Inflammatory macrophage treated with lipopolysaccharide for 1 hour (primary cell): ENCODE measurements at regions not wholly inside any gene's neighbourhood (a gene's known extent, or its start where the extent isn't known, plus 50 kb on each side); places are given as distances from the start of the nearest gene placed in this dataset.

Experiments
- DNase-seq, 2 donors: peaks; one replicate each; pipeline ENCODE4 v3.0.0-alpha.2; 2020 to 2022

DNA sequence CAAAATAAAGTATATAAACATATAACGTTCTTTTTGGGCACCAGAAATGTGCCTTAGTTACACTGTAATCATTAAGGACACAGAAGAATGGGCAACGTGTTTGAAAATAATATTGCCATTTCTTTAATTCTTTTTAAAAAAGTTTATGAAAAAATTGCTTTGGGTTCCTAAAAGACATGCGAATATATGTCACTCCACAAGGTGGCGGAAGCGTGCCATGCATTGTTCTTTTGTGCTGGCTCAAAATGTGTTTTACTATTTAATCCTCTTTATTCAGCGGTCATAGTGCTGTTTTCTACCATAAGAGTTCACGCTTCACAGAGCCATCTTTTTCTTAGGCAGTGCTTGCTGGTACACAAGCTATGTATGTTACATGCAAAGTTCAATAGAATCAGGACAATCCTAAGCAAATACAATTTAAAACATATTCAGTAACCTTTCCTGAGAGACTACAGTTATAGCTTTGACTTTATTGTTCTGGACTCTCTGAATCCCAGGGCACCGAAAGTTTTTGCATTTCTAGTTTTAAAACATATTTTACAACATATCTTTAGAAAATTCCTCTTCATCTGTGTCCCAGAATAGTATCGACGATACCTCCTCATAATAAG lies 147.8 kb upstream of the ERBB4 start:
- peak; percentile 12 to 72 for DNase-seq

DNA sequence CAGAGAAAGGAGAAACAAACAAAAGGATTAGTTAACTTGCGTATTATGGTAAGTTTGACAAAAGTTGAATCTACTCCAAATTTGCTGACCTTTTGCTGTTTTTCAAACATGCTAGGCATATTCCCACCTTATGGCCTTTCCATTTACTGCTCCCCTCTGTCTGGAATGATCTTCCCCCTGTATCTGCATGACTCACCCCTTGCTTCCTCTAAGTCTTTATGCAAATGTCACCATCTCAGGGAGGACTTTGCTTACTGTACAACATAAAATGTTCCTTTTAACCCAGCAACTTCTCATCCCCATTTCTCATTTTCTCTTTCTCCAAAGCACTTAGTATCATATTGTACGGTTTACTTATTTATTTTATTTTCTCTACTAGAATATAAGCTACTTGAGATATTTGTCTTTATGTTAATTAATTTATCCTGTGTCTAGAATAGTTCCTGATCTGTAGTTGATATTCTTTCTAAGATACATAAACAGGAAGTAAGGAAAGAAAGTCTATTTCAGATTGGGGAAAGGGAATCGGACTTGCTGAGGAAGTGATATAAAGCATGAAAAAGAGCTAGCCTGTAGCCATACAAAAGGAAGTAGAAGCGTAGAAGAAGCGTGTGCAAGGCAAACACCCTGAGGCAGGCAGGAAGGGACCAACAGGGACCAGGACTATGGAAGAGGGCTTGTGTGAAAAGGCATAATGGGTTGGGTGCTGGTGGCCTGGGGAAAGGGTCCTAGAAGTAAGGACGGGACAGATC lies 144.9 kb upstream of the ERBB4 start:
- peak; percentile 13 to 30 for DNase-seq

DNA sequence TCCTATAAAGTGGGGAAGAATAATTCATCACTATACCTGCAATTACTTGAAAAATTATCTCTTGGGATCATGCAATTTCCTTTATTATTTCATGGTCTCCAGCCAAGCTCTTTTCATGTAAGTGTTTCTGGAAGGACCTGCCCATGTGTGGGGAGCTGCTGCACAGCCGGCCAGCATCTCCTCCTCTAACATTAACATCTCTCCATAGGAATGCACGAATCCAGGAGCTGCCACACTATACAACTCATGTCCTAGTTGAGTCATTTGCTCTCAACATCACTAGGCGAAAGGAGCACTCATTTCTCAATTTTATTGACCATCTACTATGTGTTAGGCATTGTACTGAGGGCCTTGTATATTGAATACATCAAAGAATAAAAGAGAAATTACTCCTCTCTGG lies 144.3 kb upstream of the ERBB4 start:
- no peak for DNase-seq

DNA sequence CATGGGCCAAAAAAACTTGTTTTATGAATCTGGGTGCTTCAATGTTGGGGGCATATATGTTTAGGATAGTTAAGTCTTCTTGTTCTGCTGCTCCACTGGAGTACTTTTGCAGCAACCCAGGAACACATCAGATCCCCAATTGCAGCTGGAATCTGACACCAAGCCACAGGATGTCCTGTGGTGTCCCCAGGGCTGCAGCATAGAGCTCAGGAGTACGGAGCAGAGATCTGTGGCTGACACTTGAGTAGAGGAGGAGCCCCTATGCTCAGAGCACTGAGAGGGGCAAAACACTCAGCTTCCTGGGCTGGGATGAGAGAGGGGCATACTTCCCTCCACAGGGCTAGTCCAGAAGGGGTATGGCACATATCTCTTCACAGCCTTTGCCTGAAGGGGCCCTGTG lies 138.9 kb upstream of the ERBB4 start:
- no peak for DNase-seq

DNA sequence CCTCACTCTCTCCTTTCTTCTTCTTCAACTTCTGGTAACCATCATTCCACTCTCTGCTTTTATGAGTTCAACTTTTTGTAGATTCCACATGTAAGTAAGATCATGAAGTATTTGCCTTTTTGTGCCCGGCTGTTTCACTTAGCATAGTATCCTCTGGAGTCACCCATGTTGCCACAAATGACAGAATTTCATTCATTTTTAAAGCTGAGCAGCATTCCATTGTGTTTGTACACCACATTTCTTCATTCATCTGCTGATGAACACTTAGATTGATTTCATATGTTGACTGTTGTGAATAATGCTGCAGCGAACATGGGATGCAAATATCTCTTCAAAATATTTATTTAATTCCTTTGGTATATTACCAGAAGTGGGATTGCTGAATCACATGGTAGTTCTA lies 133.6 kb upstream of the ERBB4 start:
- no peak for DNase-seq

DNA sequence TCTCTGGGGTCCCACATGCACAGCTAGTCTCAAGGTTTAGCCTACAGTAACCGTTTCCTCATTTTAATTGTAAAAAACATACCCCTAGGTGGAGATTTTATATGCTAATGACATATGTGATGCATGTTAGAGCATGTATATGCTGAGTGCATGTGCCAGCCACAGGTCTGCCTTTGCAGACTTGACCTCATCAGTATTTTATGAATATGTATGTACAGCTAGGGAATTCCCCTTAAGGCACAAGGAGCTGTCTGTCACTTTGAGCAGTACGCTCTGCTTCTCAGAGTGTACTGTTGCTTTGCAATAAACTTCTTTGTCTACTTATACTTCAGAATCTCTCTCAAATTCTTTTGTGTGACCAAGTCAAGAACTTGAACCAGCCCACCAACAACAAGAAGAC lies 131.2 kb upstream of the ERBB4 start:
- DNase-seq = no peak

DNA sequence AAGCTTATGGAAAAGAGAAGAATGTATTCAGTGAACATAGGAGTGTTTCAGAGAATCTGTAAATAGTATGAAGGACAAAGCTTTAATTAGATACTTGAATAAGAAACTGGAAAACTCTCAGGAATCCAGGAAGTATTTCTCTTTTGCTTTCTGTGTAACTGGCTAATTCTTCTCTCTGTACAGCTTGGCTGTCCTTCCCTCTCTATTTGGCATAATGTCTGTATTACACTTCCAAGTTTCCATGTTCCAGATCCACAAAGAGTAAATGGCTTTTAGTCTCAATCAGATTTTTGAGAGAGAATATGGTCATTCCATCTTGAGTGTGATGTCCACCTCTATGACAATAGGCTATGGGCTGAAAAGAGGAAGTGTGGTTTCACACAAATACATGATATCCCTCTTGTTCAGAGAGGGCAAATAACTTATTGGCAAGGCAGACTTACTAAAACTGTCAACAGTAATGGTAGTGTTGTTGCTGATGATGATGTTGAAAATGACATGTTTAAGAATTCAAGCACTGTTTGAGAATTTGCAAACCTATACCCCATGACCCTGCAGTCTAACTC lies 129.2 kb upstream of the ERBB4 start:
- DNase-seq = no peak

DNA sequence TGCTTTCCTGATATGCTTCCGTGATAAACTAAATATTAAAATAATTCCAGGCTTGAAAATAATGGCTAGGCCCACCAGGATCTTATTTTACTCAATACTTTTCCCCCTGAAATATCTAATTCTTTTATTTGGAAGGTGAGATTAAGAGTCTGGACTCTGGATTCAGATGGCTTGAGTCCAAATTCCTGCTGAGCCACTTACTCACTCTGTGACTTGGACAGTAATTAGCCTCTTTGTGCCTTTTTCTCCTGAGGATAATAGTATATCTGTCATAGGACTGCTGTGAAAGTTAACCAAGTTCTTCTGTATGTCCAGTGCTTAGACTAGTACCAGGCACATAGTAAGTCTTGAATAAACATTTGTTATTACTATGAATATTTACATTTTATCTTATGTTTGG lies 127.3 kb upstream of the ERBB4 start:
- DNase-seq = no peak

DNA sequence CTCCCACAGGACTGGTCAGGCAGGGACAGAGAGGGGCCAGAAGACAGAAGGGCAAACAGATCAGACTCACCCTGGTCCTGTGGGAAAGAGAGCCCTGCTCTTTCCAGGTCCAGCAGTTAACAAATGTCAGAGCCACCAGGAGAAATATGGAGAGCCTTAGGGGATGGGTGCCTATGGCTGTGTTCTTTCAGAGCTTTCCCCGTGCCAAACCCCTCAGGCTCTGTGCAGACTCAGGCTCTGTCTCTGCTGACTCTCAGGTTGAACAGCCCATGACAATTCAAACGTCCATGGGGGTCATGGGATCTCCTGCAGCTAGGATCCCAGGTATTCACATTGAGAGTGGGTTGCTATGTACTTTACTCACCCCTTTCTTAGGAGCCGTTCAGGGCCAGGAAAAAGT lies 120.8 kb upstream of the ERBB4 start:
- DNase-seq = no peak

DNA sequence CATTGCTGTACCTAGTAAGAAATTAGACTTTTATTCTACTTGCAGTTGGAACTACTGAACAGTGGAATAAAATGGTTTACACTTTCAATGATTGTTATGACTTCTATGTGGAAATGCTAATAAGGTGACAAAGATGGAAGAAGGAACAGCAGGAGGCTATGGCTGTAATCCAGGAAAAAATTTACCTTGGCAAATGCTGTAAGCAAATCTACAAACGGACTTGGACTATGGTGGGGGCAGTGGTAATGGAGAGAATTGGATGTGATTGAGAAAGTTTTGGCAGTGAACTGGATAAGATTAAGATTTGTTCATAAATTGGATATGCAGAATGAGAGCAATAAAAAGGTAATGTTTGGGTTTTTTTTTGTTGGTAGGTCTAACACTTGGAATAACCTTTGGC lies 111.0 kb upstream of the ERBB4 start:
- no peak for DNase-seq

DNA sequence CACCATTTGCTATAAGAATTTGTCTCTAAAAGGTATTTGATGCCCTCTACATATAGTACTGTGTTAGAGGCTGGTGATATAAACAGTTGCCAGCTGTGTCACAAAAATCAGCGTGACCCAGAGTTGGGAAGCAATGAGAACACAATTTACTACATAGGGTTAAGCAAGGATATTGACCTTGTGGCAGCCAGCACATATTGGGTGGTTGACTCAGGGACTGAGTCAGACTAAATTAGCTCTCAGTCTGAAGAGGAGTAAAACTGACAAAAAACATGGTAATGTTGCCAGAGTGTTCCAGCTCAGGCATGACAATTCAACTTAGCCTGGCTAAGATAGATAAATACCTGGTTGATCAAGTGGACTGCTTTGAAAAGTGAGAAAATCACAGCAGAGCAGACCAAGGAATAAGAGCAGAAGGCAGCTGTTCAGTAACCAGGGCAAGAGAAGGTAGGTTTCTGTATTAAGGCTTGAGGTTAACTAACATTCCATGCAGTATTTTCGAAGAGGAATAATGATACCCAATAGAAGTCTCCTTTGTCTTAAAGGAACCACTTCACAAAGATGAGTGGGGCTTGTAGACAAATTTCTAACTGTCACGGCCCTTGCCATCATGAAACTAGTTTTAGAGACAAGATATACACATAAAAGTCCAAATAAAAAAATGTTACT lies 108.2 kb upstream of the ERBB4 start:
- no peak for DNase-seq

DNA sequence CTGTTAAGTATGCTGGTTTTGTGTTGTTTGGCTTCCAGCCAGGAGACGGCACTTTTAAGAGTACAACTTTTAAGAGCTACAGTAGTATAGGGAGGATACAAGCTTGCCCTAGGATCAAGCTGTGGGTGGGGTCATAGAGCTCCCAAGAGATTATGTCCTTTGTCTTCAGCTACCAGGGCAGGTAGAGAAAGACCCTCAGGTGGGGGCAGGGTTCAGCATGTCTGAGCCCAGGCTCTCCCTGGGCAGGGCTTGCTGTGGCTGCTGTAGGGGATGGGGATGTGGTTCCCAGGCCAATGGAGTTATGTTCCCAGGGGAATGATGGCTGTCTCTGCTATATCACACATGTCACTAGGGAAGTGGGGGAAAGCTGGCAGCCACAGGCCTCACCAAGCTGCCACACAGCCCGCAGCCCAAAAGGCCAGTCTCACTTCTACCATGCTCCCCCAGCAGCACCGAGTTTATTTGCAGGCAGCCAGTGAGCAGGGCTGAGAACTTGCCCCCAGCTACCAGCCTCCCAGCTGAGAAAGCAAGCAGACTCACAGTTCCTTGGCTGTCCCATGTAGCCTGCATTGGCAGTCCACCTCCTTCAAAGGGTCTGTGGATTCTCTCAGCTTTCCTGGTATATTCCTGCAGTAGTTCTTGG lies 105.7 kb upstream of the ERBB4 start:
- no peak for DNase-seq

DNA sequence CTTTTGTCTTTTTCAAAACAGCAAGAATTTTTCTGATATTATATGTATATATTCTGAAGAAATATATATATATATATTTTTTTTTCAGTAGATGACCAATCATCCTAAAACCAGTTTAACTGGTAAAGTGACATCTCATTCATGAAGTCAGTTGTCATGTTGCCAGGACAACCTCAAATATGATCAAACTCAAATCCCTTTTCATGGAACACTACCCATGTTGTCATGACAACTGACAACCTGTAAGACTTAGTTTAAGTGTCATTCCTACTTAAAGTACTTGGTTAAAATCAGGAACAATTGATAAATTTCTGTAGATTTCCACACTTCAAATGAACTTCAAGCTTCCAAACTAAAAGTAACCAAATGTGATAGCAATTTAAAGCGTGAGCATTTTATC lies 101.8 kb upstream of the ERBB4 start:
- DNase-seq = no peak

DNA sequence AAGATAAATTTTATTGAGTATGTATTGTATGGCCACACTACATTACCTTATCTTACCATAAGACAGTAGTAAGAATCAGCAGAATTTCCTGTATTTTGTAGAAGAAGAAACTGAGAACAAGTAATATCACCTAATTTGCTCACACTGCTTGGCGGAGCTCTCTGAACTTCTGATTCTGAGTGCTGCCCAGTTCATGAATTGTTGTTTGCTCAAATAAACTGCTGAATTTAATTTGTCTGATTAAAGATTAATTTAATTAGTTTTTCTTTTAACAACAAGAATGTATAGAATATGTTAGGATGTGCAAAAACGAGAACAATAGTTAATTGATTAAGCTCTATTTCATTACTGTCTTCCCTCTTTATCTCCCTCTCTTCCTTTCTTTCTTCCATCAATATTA lies 100.1 kb upstream of the ERBB4 start:
- DNase-seq = no peak

DNA sequence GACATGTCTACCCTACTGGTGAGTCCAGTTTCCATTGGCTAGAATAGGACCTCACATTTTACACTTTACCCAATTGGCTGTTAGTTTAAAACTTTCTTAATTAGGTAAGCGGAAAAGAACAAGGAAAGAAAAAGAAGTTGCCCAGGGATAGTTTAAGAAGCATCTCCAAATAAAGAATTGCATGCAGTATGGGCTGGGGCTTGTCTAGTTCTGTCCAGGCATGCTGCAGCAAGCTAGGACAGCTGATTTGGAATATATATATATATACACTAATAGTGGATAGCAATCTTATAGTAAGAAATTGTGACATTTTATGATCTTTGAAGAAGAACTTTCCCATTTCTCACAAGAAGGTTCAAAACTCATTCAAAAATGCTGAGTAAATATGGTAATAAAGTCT lies 90.0 kb upstream of the ERBB4 start:
- no peak for DNase-seq

DNA sequence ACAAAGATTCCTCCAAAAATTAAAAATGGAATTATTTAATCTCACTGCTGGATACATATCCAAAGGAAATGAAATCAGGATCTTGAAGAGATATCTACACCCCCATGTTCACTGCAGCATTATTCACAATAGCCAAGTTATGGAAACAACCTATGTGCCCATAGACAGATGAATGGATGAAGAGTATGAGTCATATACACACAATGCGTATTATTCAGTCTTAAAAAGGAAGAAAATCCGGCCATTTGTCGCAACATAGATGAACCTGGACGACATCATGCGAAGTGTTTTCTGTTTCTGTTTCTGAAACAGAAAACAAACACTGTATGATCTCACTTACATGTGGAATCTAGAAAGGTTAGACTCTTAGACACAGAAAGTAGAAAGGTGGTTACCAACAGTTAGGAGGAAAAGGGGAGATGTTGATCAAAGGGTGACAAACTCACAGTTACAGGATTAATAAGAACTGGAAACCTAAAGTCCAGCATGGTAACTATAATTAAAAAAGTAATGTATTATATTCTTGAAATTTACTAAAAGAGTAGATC lies 87.8 kb upstream of the ERBB4 start:
- no peak for DNase-seq

DNA sequence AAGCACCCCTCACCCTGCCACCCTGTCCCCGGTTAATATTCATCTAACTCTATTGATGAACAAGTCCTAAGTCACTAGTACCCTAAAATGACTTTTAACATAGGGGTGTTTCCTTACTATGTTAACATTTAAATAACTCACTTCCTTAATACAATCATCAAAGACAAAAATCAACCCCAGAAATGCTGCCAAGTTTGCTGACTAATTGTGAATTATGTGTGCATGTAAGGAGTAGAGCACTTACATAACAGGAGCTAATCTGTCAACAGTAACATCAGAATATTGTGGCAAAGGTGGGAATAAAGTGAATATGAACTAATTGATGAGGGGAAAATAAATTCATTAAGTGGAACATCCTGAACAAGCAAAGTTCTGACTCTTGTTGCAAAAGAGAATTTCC lies 81.4 kb upstream of the ERBB4 start:
- DNase-seq = no peak

DNA sequence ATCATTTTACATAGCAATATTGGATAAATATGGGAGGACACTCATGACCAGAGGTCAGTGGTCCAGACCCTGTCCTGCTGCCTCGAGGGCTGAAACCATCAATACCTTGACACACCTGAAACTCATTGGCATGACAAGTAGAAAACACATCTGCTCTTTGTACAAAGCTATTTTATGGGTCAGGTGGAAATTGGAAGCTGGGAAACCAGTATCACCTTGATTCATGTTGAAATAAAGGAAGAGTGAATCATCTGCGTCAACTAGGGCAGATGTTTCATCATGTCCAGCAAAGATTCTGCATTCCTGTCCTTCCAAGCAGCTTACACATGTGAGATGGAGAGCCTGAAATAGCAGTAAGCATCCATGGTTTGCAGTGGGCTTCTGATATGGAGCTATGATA lies 80.0 kb upstream of the ERBB4 start:
- no peak for DNase-seq

DNA sequence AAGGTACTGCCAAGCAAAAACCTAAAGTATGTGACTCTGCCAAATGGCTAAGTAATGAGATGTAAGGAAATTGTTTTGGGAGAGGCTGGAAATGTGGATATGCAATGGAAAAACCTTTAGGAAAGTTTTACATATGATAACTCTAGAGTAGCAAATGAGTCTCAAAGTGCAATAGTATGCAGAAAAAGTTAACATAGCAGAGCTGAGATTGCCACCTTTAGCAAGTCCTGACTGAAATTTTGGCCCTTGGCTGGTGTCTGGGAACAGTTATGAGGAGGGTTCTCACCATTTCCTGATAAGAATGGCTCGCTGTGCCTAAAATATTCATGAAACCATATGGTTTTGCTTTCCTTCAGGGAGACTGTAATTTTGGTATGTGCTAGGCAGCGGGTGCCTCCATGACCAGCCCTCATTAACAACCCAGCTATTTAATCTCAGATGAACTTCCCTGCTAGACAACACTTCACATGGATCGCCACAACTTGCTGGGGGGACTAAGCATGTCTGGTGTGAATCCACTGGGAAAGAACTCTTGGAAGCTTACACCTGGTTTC lies 72.3 kb upstream of the ERBB4 start:
- no peak for DNase-seq

DNA sequence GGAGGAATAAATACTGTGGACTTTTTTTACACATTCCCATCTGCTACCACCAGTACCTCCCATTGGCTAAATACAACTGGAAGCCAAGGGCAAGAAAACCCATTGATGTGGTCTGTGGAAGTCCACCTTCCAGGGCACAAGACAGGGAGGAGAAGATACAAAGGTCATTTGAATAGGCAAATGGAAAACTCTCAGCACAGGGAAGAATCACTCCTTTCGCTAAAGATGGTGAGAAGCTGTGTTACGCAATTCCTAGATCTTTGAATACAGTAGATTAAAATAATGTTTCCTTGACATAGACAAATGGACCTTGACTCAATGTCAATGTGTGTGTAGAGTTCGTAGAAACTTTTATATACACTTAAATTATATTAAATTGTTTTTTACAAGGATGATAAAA lies 70.9 kb upstream of the ERBB4 start:
- no peak for DNase-seq

DNA sequence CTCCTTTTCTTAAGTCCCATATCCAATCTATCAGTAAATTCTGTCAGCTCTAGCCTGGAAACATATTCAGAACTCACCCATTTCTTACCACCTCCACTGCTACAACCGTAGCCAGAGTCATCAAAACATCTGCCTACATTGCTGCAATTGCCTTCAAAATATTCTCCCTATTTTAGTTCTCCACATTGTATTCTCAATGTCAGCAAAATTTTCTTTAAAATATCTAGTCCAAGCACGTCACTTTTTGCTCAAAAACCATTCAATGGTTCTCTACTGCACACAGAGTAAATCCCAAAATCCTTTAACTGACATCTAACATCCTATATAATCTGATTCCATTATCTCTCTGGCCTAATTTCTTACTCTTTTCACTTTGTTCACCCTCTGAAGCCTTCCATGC lies 68.5 kb upstream of the ERBB4 start:
- no peak for DNase-seq

DNA sequence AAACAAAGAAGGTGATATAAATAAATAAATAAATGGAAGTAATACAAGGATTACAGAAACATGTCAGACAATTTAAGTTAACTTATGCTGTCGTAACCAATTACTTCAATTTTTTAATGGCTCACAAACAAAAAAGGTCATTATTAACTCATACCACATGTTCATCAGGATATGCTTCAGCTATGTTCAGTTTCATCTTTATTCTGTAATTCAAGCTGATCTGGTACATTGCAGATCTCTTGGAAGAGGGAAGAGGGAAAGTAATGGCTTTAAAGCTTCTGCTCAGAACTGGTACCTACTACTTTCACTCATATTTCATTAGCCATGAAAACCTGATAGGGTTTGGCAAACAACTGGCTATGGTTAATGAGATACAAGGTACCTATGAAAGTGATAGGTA lies 67.6 kb upstream of the ERBB4 start:
- no peak for DNase-seq

DNA sequence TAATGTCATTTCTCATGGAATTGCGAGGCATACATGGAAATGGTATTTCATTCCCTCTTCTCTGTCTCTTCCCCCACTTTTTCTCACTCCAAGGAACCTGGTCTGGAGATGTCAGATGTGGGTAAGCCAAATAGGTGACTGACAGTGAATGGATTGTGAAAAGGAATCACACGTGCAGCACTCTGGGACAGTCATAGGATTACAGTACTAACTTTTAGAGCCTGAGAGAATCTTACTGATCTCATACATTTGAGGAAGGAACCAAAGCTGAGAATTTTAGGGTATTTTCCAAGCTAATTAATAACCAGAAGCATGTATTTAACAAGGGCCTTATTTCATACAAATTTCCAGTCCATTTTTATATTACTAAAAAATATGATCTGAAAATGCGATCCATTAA lies 58.1 kb upstream of the ERBB4 start:
- no peak for DNase-seq
